SU-DHL-6 (cell line): ENCODE measurements at regions not wholly inside any gene's neighbourhood (a gene's known extent, or its start where the extent isn't known, plus 50 kb on each side); places are given as distances from the start of the nearest gene placed in this dataset.

Source experiments
- CTCF ChIP-seq: fragments of 200-600 bp; sonication (generic); IDR thresholded peaks from one replicate; pipeline ENCODE4 v1.5.1; 2017; ENCODE audit warnings: antibody characterized with exemption, mild to moderate bottlenecking, low read length, moderate library complexity; ENCODE audit not compliant: insufficient read depth, poor library complexity, severe bottlenecking
- EZH2phosphoT487 ChIP-seq: fragments of 200-600 bp; sonication (generic), shearing (Covaris generic); conservative IDR thresholded peaks from 2 replicates; pipeline ENCODE4 v1.6.1; 2018; ENCODE audit warnings: mild to moderate bottlenecking, antibody characterized with exemption, low read length, moderate library complexity, mixed read lengths

GRCh38 chr13:44872751-44873150 is 116.5 kb downstream of the NUFIP1 start:
- TF ChIP-seq CTCF: no peak
- no peak for TF ChIP-seq EZH2phosphoT487
